Stimulated activated CD4-positive, alpha-beta T cell treated with anti-CD3 and anti-CD28 coated beads, TNF-alpha, amount 100 ng/mL, for 24 hours (primary cell): ENCODE measurements at regions not wholly inside any gene's neighbourhood (a gene's known extent, or its start where the extent isn't known, plus 50 kb on each side); places are given as distances from the start of the nearest gene placed in this dataset.

ENCODE experiments used
- DNase-seq, 3 experiments: peaks; one replicate each; pipeline ENCODE4 v3.0.0-alpha.2; 2020; ENCODE audit warnings: low read depth in 3 of 3

GRCh38 chr5:4995014-4995413, 145.1 kb upstream of the ADAMTS16 start:
- no peak for DNase-seq

GRCh38 chr5:5005353-5005752, 134.8 kb upstream of the ADAMTS16 start:
- no peak for DNase-seq

DNA sequence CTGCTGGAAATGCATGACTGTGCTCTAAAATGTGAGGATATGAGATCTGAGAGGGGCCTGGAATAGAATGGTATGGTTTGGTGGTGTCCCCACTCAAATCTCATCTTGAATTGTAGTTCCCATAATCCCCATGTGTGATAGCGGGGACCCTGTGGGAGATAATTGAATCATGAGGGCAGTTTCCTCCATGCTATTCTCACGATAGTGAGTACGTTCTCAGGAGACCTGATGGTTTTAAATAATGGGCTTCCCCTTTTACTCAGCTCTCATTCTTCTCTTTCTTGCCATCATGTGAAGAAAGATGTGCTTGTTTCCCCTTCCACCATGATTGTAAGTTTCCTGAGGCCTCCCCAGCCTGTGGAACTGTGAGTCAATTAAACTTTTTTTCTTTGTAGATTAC, 133.6 kb upstream of the ADAMTS16 start:
- no peak for DNase-seq

- DNase-seq = no peak
Observed at GRCh38 chr5:5009240-5009639, 130.9 kb upstream of the ADAMTS16 start.

DNA sequence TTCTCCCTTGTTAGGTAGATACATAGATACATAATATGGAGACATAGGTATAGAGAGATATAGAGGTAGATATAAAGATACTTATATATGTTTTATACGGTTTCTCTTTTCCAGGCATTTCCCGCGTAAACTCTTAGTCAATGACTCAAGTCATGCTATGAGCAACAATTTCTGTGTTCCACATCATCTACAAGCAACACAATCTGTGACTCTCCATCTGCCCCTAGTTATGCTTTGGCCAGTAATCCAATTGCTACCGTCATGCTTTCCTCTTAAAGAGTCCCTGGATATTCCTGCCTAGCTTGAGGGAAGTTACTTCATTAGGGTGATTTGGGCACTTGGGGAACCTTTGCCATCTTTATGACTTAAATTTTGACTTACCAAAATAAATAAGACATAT, 129.0 kb upstream of the ADAMTS16 start:
- no peak for DNase-seq

DNA sequence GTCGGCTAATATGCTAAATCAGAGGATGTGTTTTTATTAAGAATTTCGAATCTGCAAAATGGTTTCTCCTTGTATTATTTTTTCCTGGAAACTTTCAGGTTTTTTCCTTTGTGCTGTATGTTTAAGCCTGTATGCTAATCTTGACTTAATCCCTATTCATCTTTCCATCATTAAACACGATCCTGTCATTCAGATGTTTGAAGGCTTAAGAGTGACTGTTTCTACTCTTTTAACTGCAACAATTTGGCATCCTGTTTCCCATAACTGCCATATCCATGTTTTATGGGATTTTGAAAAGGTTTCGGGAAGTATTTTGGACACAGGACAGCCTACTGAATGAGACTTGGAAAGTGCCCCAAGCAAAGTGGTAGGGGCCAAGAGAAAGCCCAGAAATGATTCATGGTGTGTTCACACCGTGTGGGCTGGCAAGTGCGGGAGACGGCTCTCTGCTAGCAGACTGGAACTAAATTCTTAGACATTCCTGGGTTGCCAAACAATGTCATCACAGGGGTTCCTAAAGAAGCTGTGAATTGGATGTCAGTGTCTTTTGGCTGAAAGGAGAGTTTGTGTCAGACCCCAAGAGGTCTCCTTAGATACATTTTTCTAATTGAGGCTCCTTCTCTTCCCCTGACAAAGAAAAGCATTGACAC, 125.4 kb upstream of the ADAMTS16 start:
- DNase-seq = no peak

DNA sequence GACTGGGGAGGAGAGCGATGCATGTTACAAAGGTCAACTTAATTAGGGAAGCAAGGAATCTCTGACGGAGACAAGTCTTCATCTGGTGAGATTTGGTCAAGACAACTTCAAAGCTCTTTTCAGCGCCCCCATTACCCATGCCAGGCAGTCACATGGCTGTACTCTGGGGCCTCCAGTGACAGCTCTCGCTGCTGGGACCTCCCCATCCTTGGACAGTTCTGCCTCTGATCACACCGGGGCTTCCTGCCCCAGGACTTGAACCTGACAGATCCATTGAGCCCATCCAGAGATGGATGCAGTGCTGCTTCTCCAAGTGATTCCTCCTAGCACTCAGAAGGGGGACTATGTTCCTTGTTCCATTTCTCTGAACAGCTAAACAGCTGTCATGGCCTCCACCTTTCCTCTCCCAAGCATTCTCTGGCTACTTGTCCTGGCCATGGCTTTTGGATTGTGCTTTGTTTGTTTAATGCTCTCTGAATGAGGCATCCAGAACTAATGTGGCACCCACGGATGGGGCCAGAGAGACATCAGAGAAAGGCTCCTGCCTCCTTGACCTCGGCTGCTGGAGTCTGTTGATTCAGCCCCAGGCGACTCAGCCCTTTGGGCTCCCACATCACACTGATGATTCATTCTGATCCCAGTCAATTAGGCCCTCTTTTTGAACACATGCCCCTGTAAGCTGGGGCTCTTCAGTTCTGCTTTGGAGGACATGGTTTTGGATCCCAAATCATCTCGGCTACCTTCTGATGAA, 122.1 kb upstream of the ADAMTS16 start:
- no peak for DNase-seq

GRCh38 chr5:5018578-5018970, 121.6 kb upstream of the ADAMTS16 start:
- no peak for DNase-seq

DNA sequence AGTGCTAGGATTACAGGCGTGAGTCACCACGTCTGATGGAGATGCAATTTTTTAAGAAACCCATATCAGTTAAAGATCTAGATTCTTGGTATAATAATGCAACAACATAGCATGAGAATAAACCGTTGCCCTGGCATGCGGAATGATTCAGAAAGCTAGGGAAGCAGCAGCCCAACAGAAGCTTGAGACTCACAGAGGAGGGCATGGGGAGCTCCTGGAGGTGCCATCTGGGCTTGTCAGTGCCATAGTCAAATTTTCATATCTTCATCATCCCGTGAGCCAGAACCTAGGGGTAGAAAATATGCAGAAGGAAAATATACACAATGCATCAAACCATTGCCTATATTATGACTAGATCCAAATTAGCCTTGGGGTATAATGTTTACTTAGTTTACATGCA, 118.7 kb upstream of the ADAMTS16 start:
- DNase-seq = no peak

DNA sequence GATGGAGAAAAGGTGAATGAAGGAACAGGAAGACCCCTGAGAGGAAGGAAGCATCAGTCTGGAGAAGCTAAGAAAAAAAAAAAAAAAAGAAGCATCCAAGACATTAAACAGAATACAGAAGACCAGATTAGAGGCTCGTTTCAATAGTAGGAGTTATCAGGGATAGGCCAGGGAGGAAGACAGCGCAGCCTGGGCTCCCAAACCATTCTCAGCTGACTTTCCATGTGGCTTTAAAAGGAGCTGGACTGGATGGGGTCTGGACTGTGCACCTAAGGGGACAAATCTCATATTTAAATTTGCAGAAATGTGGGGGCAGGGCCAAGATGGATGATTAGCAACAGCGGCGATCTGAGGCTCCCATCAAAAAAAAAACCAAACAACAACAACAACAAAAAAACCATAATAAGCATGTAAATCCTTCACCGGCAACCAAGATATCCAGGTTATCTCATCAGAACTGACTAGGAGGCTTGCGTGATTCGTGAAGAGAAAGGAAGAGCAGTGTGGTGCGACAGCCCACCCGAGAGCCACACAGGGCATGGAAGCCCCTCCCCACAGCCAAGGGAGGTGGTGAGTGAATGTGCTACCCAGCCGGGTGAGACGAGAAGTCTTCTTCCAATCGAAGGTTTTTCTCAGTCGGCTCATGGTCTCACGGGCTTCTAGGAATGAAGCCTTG, 114.9 kb upstream of the ADAMTS16 start:
- DNase-seq = no peak

GRCh38 chr5:5025774-5026408, 114.2 kb upstream of the ADAMTS16 start:
- no peak for DNase-seq

GRCh38 chr5:5026409-5026785, 113.7 kb upstream of the ADAMTS16 start:
- DNase-seq = no peak

- DNase-seq = no peak
Observed at GRCh38 chr5:5031665-5032064, 108.5 kb upstream of the ADAMTS16 start.

- no peak for DNase-seq
Observed at GRCh38 chr5:5037674-5038073, 102.5 kb upstream of the ADAMTS16 start.

- DNase-seq = no peak
Observed at GRCh38 chr5:5039918-5040317, 100.2 kb upstream of the ADAMTS16 start.

GRCh38 chr5:5040712-5041111, 99.4 kb upstream of the ADAMTS16 start:
- no peak for DNase-seq

DNA sequence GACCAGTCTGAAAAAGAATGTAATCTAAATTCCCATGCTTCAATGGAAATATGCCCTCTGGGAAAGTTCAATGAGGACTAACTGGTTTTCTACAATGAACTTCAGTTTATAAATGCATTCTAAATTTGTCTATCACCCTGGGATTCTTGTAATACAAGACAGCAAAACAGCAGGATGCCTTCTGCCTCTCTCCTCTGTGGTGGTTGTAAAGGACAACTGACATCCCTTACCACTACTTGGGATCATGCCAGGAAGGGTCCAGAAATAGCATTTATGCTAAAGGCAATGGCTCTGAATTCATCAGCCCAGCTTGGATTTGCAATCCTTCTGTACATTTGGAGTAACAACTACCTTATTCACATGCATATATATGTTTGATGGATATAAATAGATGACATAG, 97.3 kb upstream of the ADAMTS16 start:
- no peak for DNase-seq

DNA sequence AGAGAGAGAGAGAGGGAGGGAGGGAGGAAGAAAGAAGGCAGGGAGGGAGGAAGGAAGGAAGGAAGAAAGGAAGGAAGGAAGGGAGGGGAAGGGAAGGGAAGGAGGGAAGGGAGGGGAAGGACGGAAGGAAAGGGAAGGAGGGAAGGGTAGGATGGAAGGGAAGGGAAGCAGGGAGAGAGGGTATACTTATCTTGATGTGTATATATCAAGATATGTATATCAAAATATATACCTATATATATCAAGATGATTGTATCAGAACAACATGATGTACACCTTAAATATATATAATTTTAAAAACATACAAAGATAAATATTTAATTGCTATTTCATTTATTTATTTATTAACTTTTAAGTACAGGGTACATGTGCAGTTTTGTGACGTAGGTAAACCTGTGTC, 96.8 kb upstream of the ADAMTS16 start:
- no peak for DNase-seq

DNA sequence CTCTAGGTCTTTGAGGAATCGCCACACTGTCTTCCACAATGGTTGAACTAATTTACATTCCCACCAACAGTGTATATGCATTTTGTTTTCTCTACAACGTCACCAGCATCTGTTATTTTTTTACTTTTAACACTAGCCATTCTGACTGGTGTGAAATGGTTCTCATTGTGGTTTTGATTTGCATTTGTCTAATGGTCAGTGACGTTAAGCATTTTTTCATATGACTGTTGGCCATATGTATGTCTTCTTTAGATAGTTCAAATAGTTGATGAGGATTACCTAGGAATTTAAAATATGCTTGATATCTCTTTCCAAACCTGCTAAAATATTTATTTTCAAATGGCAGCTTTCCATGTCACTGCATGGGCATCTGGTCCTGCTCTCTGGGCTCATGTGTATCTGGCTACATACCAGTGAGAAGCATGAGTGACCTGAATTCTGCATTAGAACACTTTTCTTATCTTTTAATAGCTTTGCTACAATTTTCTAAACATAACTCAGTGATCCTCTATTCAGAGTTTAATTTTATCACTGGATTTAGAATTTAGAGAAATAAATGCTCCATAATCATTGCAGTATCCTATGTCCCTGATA, 95.8 kb upstream of the ADAMTS16 start:
- DNase-seq = no peak

GRCh38 chr5:5046680-5047502, 93.2 kb upstream of the ADAMTS16 start:
- DNase-seq = no peak

DNA sequence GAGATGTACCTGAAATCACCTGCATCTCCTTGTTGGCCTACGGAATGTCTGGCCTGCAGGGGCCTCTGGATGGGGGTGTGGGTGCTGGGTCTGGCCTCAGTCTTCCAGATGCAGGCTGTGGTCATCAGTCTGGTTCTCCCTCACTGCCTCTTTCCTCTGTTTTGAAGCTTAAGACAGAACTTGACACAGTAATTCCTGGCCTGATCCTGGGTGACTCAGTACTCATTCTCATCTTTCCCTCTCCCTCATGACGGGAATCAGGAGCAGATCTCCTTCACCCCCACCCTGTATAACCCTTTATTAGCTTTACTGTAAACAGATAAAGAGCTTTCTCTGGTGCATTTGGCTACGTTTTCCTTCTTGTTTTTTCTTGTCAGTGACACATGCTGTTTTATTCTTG, 89.3 kb upstream of the ADAMTS16 start:
- no peak for DNase-seq
